ENCODE measurements at regions not wholly inside any gene's neighbourhood (a gene's known extent, or its start where the extent isn't known, plus 50 kb on each side); places are given as distances from the start of the nearest gene placed in this dataset.
A peak's percentile ranks its signal among the peaks of the same experiment; 100 is the strongest.

- H3K27ac Mint-ChIP-seq, result peak overlapping the region; percentile 88
- peak overlapping the region; percentile 72 for H3K4me3 Mint-ChIP-seq
- peaks cover 2% of the 10 kb centered on the region for H3K9me3 Mint-ChIP-seq
- H3K36me3 Mint-ChIP-seq (ENCODE audit: low read depth), result no peaks in the 10 kb centered on the region
- H3K27me3 Mint-ChIP-seq, result no peaks in the 10 kb centered on the region
- DNase-seq, result no peak
- peaks cover 67% of the 10 kb centered on the region for H3K4me1 Mint-ChIP-seq (ENCODE audit: low read depth)
Observed at GRCh38 chr3:152218602-152219001, 50.1 kb upstream of the MBNL1 start.
